ENCODE measurements at regions not wholly inside any gene's neighbourhood (a gene's known extent, or its start where the extent isn't known, plus 50 kb on each side); places are given as distances from the start of the nearest gene placed in this dataset.
"Not testable (repeated sequence)": the region's sequence is repeated elsewhere in the genome, so short reads cannot be mapped to it uniquely, and the experiment has no call there.

DNA sequence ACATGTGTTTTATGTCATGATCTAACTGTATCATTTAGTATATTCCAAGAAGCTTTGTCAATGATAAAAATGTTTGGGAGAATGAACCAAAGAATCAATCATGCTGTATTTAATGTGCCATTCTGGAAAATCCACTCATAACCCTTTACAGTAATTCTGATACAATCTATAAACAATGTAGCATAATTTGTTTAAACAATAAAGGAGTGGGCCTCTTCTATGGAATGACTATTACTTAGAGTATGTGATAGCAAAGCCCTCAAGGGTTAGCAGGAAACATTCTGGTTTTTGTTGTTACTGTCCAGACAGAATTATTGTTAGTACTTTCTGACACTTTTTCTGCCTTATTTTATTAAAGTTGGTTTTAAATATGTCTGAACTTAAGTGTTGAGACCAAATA lies 1073.1 kb downstream of the SLITRK5 start:
- CTCF ChIA-PET = no interaction called here
- Mint-ChIP-seq H3K4me1 (no peaks in the 10 kb centered on the region), H3K4me3 (no peak overlapping the region), H3K9me3 (peaks cover 5% of the 10 kb centered on the region), H3K36me3 (ENCODE audit: low read depth) (no peaks in the 10 kb centered on the region), H3K27me3 (no peaks in the 10 kb centered on the region), H3K27ac (no peak overlapping the region)
- DNase-seq = no peak
- POLR2A ChIA-PET = no interaction called here

DNA sequence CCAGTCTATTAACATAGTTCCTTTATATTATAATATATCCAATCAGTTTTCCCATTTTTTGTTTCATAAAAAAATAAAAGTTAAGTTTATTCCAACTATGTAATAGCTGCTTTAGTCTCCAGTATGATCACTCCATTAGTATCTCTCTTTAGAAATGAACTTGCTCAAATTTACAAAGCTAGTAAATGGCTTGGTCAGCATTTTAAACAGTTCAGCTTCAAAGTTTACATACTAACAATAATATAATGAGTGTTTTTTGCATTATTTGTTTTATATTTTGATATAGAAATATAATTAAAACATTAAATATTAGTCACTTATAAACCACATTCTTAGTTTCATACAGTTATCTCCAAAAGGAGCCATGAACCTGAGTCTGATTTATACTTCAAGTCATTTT lies 1073.8 kb downstream of the SLITRK5 start:
- ChIA-PET POLR2A (no interaction called here), CTCF (no interaction called here)
- H3K36me3 Mint-ChIP-seq (ENCODE audit: low read depth) = no peaks in the 10 kb centered on the region
- no peaks in the 10 kb centered on the region for H3K4me1 Mint-ChIP-seq
- H3K4me3 Mint-ChIP-seq = no peak overlapping the region
- no peak for DNase-seq
- H3K9me3 Mint-ChIP-seq = peaks cover 4% of the 10 kb centered on the region
- H3K27ac Mint-ChIP-seq = no peak overlapping the region
- no peaks in the 10 kb centered on the region for H3K27me3 Mint-ChIP-seq

GRCh38 chr13:88752041-88752440 lies 1080.9 kb downstream of the SLITRK5 start:
- POLR2A ChIA-PET = no interaction called here
- no peaks in the 10 kb centered on the region for H3K36me3 Mint-ChIP-seq (ENCODE audit: low read depth)
- no peaks in the 10 kb centered on the region for H3K9me3 Mint-ChIP-seq

GRCh38 chr13:88754141-88754540 lies 1083.0 kb downstream of the SLITRK5 start:
- POLR2A ChIA-PET = no interaction called here
- DNase-seq = no peak
- H3K27me3 Mint-ChIP-seq = no peaks in the 10 kb centered on the region
- no peak overlapping the region for H3K27ac Mint-ChIP-seq
- CTCF ChIA-PET = no interaction called here
- H3K4me3 Mint-ChIP-seq = no peak overlapping the region
- no peaks in the 10 kb centered on the region for H3K4me1 Mint-ChIP-seq
- H3K36me3 Mint-ChIP-seq (ENCODE audit: low read depth) = no peaks in the 10 kb centered on the region
- peaks cover 3% of the 10 kb centered on the region for H3K9me3 Mint-ChIP-seq

More at GRCh38 chr13:88752041-88752440, 1080.9 kb downstream of the SLITRK5 start:
- H3K4me1 Mint-ChIP-seq = no peaks in the 10 kb centered on the region
- no peaks in the 10 kb centered on the region for H3K27me3 Mint-ChIP-seq
- H3K27ac Mint-ChIP-seq = no peak overlapping the region
- no peak for DNase-seq
- H3K4me3 Mint-ChIP-seq = no peak overlapping the region
- CTCF ChIA-PET = no interaction called here

DNA sequence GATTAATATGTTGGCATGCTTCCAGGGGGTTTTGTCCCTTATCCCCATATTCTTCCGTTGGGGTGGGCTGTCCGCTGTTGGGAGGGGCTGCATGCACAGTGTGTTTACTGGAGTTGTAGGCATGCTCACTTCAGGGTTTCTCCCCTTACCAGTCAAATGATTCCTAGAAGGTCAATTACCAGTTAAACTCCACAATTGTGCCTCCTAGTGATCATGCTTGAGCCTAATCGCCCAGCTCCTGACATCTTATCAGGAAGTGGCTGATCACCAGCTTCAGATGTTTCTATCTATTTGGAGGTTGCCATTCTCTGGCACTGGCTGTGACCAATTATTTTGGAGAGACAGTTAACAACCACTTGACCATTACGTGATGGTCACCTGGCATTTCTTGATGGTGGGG lies 1090.0 kb downstream of the SLITRK5 start:
- DNase-seq = no peak
- CTCF ChIA-PET = no interaction called here
- Mint-ChIP-seq H3K9me3 (peaks cover 3% of the 10 kb centered on the region), H3K27ac (no peak overlapping the region), H3K36me3 (ENCODE audit: low read depth) (no peaks in the 10 kb centered on the region), H3K27me3 (no peaks in the 10 kb centered on the region), H3K4me3 (no peak overlapping the region), H3K4me1 (no peaks in the 10 kb centered on the region)
- POLR2A ChIA-PET = no interaction called here

DNA sequence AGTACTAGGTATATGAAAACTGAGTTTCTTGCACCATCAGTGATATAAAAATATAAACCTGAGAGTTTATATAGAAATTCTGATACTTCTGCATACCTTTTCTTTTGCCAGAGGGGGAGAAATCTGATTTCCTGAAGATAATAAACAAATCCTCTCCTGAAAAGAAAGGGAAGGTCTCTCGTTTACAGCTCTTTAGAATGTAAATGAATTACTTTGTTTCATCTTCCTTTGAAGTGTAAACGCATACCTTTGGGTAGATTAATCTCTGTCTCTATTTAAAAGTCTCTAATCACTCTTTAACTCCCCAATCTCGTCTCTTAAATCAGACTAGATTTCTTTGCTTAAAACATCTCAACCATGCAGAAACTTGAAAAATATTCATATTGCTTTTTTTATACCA lies 1092.9 kb downstream of the SLITRK5 start:
- Mint-ChIP-seq H3K36me3 (ENCODE audit: low read depth) (no peaks in the 10 kb centered on the region), H3K4me3 (no peak overlapping the region), H3K27me3 (no peaks in the 10 kb centered on the region), H3K9me3 (no peaks in the 10 kb centered on the region), H3K27ac (no peak overlapping the region), H3K4me1 (no peaks in the 10 kb centered on the region)
- ChIA-PET CTCF (no interaction called here), POLR2A (no interaction called here)
- DNase-seq = no peak

GRCh38 chr13:88800505-88800904 lies 1129.3 kb downstream of the SLITRK5 start:
- ChIA-PET POLR2A (no interaction called here), CTCF (no interaction called here)
- Mint-ChIP-seq H3K27me3 (no peaks in the 10 kb centered on the region), H3K4me1 (no peaks in the 10 kb centered on the region), H3K4me3 (no peak overlapping the region), H3K27ac (no peak overlapping the region), H3K9me3 (peaks cover 4% of the 10 kb centered on the region), H3K36me3 (ENCODE audit: low read depth) (no peaks in the 10 kb centered on the region)
- DNase-seq = no peak

GRCh38 chr13:88801361-88801760 lies 1130.2 kb downstream of the SLITRK5 start:
- H3K27ac Mint-ChIP-seq = no peak overlapping the region
- no peaks in the 10 kb centered on the region for H3K36me3 Mint-ChIP-seq (ENCODE audit: low read depth)
- CTCF ChIA-PET = no interaction called here
- DNase-seq = no peak
- H3K4me3 Mint-ChIP-seq = no peak overlapping the region
- POLR2A ChIA-PET = no interaction called here
- H3K9me3 Mint-ChIP-seq = peaks cover 4% of the 10 kb centered on the region
- no peaks in the 10 kb centered on the region for H3K4me1 Mint-ChIP-seq
- no peaks in the 10 kb centered on the region for H3K27me3 Mint-ChIP-seq

GRCh38 chr13:88802886-88803285 lies 1131.7 kb downstream of the SLITRK5 start:
- ChIA-PET POLR2A (no interaction called here), CTCF (no interaction called here)
- DNase-seq = no peak
- H3K36me3 Mint-ChIP-seq (ENCODE audit: low read depth) = no peaks in the 10 kb centered on the region
- H3K9me3 Mint-ChIP-seq = peaks cover 6% of the 10 kb centered on the region
- no peaks in the 10 kb centered on the region for H3K4me1 Mint-ChIP-seq
- H3K4me3 Mint-ChIP-seq = no peak overlapping the region
- H3K27ac Mint-ChIP-seq = no peak overlapping the region
- H3K27me3 Mint-ChIP-seq = no peaks in the 10 kb centered on the region

- H3K27me3 Mint-ChIP-seq = no peaks in the 10 kb centered on the region
- H3K4me1 Mint-ChIP-seq = no peaks in the 10 kb centered on the region
- peaks cover 10% of the 10 kb centered on the region for H3K9me3 Mint-ChIP-seq
- H3K36me3 Mint-ChIP-seq (ENCODE audit: low read depth) = no peaks in the 10 kb centered on the region
- DNase-seq = no peak
- ChIA-PET POLR2A (no interaction called here), CTCF (no interaction called here)
- no peak overlapping the region for H3K4me3 Mint-ChIP-seq
- no peak overlapping the region for H3K27ac Mint-ChIP-seq
Observed at GRCh38 chr13:88806438-88806837, 1135.3 kb downstream of the SLITRK5 start.

DNA sequence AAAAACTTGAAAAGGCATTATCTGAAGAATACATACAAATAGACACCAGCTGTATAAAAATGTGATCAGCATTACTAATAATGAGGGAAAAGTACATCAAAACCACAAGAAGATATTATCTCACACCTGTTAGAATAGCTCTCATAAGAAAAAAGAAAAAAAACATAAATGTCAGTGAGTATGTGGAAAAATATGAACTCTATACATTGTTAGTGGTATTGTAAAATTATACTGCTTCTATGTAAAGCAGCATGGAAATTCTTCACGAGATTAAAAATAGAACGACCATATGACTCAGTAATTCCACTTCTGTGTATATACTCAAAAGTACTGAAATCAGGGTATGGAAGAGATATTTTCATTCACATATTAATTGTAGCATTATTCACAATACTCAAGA lies 1146.4 kb downstream of the SLITRK5 start:
- ChIA-PET CTCF (no interaction called here), POLR2A (no interaction called here)
- H3K36me3 Mint-ChIP-seq (ENCODE audit: low read depth) = no peaks in the 10 kb centered on the region
- no peaks in the 10 kb centered on the region for H3K4me1 Mint-ChIP-seq
- DNase-seq = no peak
- no peak overlapping the region for H3K27ac Mint-ChIP-seq
- H3K4me3 Mint-ChIP-seq = no peak overlapping the region
- H3K27me3 Mint-ChIP-seq = no peaks in the 10 kb centered on the region
- peaks cover 9% of the 10 kb centered on the region for H3K9me3 Mint-ChIP-seq

GRCh38 chr13:88823114-88823513 lies 1151.9 kb downstream of the SLITRK5 start:
- CTCF ChIA-PET = no interaction called here

DNA sequence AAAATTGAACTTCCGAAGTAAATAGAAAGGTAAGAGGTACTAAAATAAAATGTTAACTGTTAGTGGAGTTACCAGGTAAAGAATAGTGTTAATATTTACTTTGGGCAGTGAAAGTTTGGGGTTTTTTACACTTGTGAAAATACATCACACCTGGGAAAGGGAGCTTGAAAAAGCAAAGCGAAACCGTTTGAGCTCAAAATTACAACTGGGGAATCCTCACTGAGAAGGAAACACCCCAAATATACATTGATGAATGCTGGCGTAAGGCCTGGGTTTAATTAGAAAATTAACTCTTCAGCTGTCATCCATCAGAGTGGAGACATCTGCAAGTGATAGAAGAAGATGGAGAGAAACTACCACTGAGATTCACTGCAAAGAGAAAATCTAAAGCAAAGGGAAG lies 1153.0 kb downstream of the SLITRK5 start:
- Mint-ChIP-seq H3K27ac (no peak overlapping the region), H3K4me1 (no peaks in the 10 kb centered on the region), H3K4me3 (no peak overlapping the region), H3K27me3 (no peaks in the 10 kb centered on the region), H3K36me3 (ENCODE audit: low read depth) (no peaks in the 10 kb centered on the region), H3K9me3 (peaks cover 9% of the 10 kb centered on the region)
- POLR2A ChIA-PET = no interaction called here
- CTCF ChIA-PET = no interaction called here
- no peak for DNase-seq

More at GRCh38 chr13:88823114-88823513, 1151.9 kb downstream of the SLITRK5 start:
- DNase-seq = no peak
- no peaks in the 10 kb centered on the region for H3K36me3 Mint-ChIP-seq (ENCODE audit: low read depth)
- H3K4me3 Mint-ChIP-seq = no peak overlapping the region
- POLR2A ChIA-PET = no interaction called here
- H3K27ac Mint-ChIP-seq = no peak overlapping the region
- no peaks in the 10 kb centered on the region for H3K4me1 Mint-ChIP-seq
- H3K9me3 Mint-ChIP-seq = peaks cover 7% of the 10 kb centered on the region
- no peaks in the 10 kb centered on the region for H3K27me3 Mint-ChIP-seq

DNA sequence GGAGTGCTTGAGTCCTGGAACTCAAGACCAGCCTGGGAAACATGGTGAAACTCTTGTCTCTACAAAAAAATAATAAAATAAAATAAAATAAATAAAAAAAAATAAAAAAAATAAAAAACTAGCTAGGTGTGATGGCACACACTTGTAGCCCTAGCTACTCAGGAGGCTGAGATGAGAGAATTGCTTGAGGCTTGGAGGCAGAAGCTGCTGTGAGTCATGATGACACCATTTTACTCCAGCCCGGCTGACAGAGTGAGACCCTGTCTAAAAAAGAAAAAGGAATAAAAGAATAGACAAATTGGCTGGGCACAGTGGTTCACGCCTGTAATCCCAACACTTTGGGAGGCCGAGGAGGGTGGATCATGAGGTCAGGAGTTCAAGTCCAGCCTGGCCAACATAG lies 1168.9 kb downstream of the SLITRK5 start:
- H3K9me3 Mint-ChIP-seq = no peaks in the 10 kb centered on the region
- DNase-seq = no peak
- no peak overlapping the region for H3K4me3 Mint-ChIP-seq
- no peaks in the 10 kb centered on the region for H3K36me3 Mint-ChIP-seq (ENCODE audit: low read depth)
- H3K27ac Mint-ChIP-seq = no peak overlapping the region
- ChIA-PET POLR2A (no interaction called here), CTCF (no interaction called here)
- H3K4me1 Mint-ChIP-seq = no peaks in the 10 kb centered on the region
- no peaks in the 10 kb centered on the region for H3K27me3 Mint-ChIP-seq

DNA sequence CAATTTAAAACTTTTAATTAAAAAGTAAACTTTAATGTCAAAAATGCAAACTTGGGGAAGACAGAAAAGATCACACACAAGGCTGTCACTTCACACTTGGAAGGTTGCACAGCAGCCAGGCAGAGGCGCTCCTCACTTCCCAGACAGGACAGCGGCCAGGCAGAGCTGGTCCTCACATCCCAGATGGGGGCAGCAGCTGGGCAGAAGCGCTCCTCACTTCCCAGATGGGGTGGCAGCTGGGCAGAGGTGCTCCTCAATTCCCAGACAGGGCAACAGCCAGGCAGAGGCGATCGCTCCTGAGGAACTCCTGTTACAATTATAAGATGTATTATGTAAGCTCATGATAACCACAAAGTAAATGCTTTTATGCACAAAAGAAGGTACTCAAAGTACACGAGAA lies 1181.1 kb downstream of the SLITRK5 start:
- H3K4me3 Mint-ChIP-seq; H3K36me3 Mint-ChIP-seq (ENCODE audit: low read depth); POLR2A ChIA-PET; H3K9me3 Mint-ChIP-seq; H3K27me3 Mint-ChIP-seq; CTCF ChIA-PET; H3K27ac Mint-ChIP-seq; DNase-seq; H3K4me1 Mint-ChIP-seq: not testable (repeated sequence)

All from activated CD4-positive, alpha-beta memory T cell treated with anti-CD3 and anti-CD28 coated beads, Interleukin-2, amount 10 ng/mL, durations not matched to agents 7 days and 5 days (primary cell).